ENCODE measurements at regions not wholly inside any gene's neighbourhood (a gene's known extent, or its start where the extent isn't known, plus 50 kb on each side); places are given as distances from the start of the nearest gene placed in this dataset.

DNA sequence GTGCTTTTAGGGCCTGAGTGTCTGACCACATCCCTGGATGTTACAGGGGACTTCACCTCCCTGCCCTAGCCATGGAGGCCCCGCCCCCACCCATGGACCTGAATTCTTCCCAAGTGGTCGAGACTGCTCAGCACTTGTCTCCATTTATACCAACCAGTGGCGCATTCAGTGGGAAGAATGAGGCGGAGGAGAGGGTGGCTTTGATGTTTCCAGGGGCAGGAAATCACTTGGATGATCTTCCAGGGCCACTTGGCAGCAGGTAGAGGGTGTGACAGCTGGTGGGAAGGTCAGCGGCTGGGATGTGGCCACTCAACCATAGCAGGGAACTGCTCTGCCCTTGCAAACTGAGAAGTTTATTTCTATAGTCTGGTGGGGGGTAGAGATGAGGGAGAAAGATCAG is 155.1 kb upstream of the BLID start:
- no peak for DNase-seq (ENCODE audit: low read depth, low spot score)
- H3K9me1 ChIP-seq (ENCODE audit: control insufficient read depth, extremely low read depth, insufficient read depth, low read length) = no peaks in the 10 kb centered on the region
- dilution Hi-C loops (cut with MboI; ENCODE audit: extremely low pct_ligation_motif_present, low sequenced_read_pairs) = no loop called here

DNA sequence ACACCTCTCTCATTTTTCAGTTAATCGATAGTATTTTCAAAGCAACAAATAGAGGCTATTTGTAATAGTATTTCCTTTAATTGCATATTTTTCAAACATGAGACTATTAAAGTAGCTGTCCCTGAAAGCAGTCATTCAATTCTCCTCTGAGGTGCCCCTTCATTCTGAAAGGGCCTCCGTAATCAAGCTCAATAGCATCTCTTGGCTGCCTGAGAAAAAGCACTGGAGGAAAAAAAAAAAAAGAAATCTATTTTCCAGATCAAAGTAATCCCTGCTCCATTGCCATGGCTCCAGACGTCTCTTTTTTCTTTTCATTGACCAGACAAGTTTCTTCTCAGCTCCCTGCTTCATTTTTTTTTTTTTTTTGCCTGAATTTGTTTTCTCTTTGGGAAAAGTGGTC is 154.5 kb upstream of the BLID start:
- TF ChIP-seq, protein P1, sequence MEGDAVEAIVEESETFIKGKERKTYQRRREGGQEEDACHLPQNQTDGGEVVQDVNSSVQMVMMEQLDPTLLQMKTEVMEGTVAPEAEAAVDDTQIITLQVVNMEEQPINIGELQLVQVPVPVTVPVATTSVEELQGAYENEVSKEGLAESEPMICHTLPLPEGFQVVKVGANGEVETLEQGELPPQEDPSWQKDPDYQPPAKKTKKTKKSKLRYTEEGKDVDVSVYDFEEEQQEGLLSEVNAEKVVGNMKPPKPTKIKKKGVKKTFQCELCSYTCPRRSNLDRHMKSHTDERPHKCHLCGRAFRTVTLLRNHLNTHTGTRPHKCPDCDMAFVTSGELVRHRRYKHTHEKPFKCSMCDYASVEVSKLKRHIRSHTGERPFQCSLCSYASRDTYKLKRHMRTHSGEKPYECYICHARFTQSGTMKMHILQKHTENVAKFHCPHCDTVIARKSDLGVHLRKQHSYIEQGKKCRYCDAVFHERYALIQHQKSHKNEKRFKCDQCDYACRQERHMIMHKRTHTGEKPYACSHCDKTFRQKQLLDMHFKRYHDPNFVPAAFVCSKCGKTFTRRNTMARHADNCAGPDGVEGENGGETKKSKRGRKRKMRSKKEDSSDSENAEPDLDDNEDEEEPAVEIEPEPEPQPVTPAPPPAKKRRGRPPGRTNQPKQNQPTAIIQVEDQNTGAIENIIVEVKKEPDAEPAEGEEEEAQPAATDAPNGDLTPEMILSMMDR (optimal IDR thresholded peaks at IDR 0.05 in 1 of 3, IDR thresholded peaks at IDR 0.05 in 1 of 3, conservative IDR thresholded peaks at IDR 0.05 in 1 of 3; ENCODE audit: extremely low read depth in 1 of 3, insufficient read depth in 2 of 3, low read length in 3 of 3) = no peak
- no peak for TF ChIP-seq EZH2 (IDR thresholded peaks at IDR 0.05; ENCODE audit: low read length)
- no peaks in the 10 kb centered on the region for H3K79me2 ChIP-seq (ENCODE audit: control insufficient read depth, insufficient read depth, low read length)
- H3K9me3 ChIP-seq (ENCODE audit: control insufficient read depth, low read depth, low read length) = no peaks in the 10 kb centered on the region
- dilution Hi-C loops (cut with MboI; ENCODE audit: extremely low pct_ligation_motif_present, low sequenced_read_pairs) = no loop called here
- no peaks in the 10 kb centered on the region for H3K27me3 ChIP-seq (ENCODE audit: control insufficient read depth, extremely low read depth, insufficient read depth, low read length)
- H3K27ac ChIP-seq (ENCODE audit: control insufficient read depth, insufficient read depth, low read length) = no peak overlapping the region
- FAIRE-seq (no peak), DNase-seq (ENCODE audit: low read depth, low spot score) (no peak)
- no peaks in the 10 kb centered on the region for H4K20me1 ChIP-seq (ENCODE audit: control insufficient read depth, extremely low read depth, insufficient read depth, low read length)
- H3K4me1 ChIP-seq (ENCODE audit: control insufficient read depth, extremely low read depth, insufficient read depth, low read length) = no peaks in the 10 kb centered on the region
- H3K36me3 ChIP-seq (ENCODE audit: control insufficient read depth in 2 of 2, extremely low read depth in 1 of 2, insufficient read depth in 2 of 2, low read length in 2 of 2) = no peaks in the 10 kb centered on the region
- no peaks in the 10 kb centered on the region for H3K9me1 ChIP-seq (ENCODE audit: control insufficient read depth, extremely low read depth, insufficient read depth, low read length)
- no peak overlapping the region for H3K4me2 ChIP-seq (ENCODE audit: control insufficient read depth, extremely low read depth, insufficient read depth, low read depth, low read length)
- no peak overlapping the region for H2AFZ ChIP-seq (ENCODE audit: control insufficient read depth, low read length)
- no peak overlapping the region for H3K4me3 ChIP-seq (ENCODE audit: control insufficient read depth in 2 of 3, extremely low read depth in 1 of 3, insufficient read depth in 2 of 3, low read depth in 1 of 3, low read length in 3 of 3)
- no peak overlapping the region for H3K9ac ChIP-seq (ENCODE audit: control insufficient read depth, extremely low read depth, insufficient read depth, low read length)

More for the DNA sequence above, 155.1 kb upstream of the BLID start:
- Histone ChIP-seq H3K4me1 (ENCODE audit: control insufficient read depth, extremely low read depth, insufficient read depth, low read length) (no peaks in the 10 kb centered on the region), H3K36me3 (ENCODE audit: control insufficient read depth in 2 of 2, extremely low read depth in 1 of 2, insufficient read depth in 2 of 2, low read length in 2 of 2) (no peaks in the 10 kb centered on the region), H3K27ac (ENCODE audit: control insufficient read depth, insufficient read depth, low read length) (no peak overlapping the region), H3K4me2 (ENCODE audit: control insufficient read depth, extremely low read depth, insufficient read depth, low read depth, low read length) (no peak overlapping the region), H4K20me1 (ENCODE audit: control insufficient read depth, extremely low read depth, insufficient read depth, low read length) (no peaks in the 10 kb centered on the region), H3K79me2 (ENCODE audit: control insufficient read depth, insufficient read depth, low read length) (no peaks in the 10 kb centered on the region), H3K4me3 (ENCODE audit: control insufficient read depth in 2 of 3, extremely low read depth in 1 of 3, insufficient read depth in 2 of 3, low read depth in 1 of 3, low read length in 3 of 3) (no peak overlapping the region), H3K9ac (ENCODE audit: control insufficient read depth, extremely low read depth, insufficient read depth, low read length) (no peak overlapping the region), H2AFZ (ENCODE audit: control insufficient read depth, low read length) (no peak overlapping the region), H3K27me3 (ENCODE audit: control insufficient read depth, extremely low read depth, insufficient read depth, low read length) (no peaks in the 10 kb centered on the region), H3K9me3 (ENCODE audit: control insufficient read depth, low read depth, low read length) (no peaks in the 10 kb centered on the region)
- FAIRE-seq = no peak
- TF ChIP-seq, protein P1 (optimal IDR thresholded peaks at IDR 0.05 in 1 of 3, IDR thresholded peaks at IDR 0.05 in 1 of 3, conservative IDR thresholded peaks at IDR 0.05 in 1 of 3; ENCODE audit: extremely low read depth in 1 of 3, insufficient read depth in 2 of 3, low read length in 3 of 3) = no peak
- no peak for TF ChIP-seq EZH2 (IDR thresholded peaks at IDR 0.05; ENCODE audit: low read length)
